Cardiac fibroblast (primary cell): ENCODE measurements at regions not wholly inside any gene's neighbourhood (a gene's known extent, or its start where the extent isn't known, plus 50 kb on each side); places are given as distances from the start of the nearest gene placed in this dataset.
"Not testable (repeated sequence)": the region's sequence is repeated elsewhere in the genome, so short reads cannot be mapped to it uniquely, and the experiment has no call there.

ENCODE experiments used
- DNase-seq, 2 donors: peaks; one replicate each; pipeline versions ENCODE4 v3.0.0 to v3.0.0-alpha.2; 2010; ENCODE audit warnings: low read depth in 2 of 2
- H3K4me3 ChIP-seq, 2 donors: replicated peaks in 1 of 2; 1 replicate in 1 of 2; 2 replicates in 1 of 2; pipeline ENCODE4 v1.5.1; 2011; ENCODE audit warnings: low read depth in 2 of 2, low read length in 2 of 2, mild to moderate bottlenecking in 2 of 2, moderate library complexity in 1 of 2
- TF ChIP-seq, protein P1 (sequence below): IDR thresholded peaks from one replicate; pipeline ENCODE4 v1.5.1; 2011; ENCODE audit warnings: low read depth, mild to moderate bottlenecking, low read length, inconsistent platforms

GRCh38 chr6:168803874-168804273 lies 362.9 kb downstream of the SMOC2 start:
- TF ChIP-seq, protein P1, sequence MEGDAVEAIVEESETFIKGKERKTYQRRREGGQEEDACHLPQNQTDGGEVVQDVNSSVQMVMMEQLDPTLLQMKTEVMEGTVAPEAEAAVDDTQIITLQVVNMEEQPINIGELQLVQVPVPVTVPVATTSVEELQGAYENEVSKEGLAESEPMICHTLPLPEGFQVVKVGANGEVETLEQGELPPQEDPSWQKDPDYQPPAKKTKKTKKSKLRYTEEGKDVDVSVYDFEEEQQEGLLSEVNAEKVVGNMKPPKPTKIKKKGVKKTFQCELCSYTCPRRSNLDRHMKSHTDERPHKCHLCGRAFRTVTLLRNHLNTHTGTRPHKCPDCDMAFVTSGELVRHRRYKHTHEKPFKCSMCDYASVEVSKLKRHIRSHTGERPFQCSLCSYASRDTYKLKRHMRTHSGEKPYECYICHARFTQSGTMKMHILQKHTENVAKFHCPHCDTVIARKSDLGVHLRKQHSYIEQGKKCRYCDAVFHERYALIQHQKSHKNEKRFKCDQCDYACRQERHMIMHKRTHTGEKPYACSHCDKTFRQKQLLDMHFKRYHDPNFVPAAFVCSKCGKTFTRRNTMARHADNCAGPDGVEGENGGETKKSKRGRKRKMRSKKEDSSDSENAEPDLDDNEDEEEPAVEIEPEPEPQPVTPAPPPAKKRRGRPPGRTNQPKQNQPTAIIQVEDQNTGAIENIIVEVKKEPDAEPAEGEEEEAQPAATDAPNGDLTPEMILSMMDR: no peak
- no peak for DNase-seq

DNA sequence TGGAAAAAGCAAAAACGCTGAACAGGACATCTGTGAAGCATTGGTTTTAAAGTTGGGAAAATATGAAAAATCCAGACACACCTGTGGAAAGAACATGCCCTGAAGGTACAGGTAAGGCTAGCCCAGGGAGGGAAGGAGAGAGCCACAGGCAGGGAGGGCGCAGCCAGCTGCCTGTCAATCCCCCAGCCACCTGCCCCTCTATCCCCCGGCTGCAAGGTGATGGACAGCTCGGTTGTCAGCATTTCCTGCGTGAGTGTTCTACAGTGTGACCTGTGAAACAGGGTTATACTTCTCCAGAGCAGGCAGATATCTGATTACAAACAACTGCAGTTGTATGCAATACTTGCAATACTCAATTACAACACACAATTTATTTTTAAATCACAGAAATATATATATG lies 358.1 kb downstream of the SMOC2 start:
- H3K4me3 ChIP-seq: no peak overlapping the region
- DNase-seq: no peak
- TF ChIP-seq, protein P1: no peak

More at GRCh38 chr6:168803874-168804273, 362.9 kb downstream of the SMOC2 start:
- H3K4me3 ChIP-seq: no peak overlapping the region

GRCh38 chr6:168796106-168796505 lies 355.1 kb downstream of the SMOC2 start:
- no peak for DNase-seq
- no peak overlapping the region for H3K4me3 ChIP-seq
- TF ChIP-seq, protein P1: no peak

DNA sequence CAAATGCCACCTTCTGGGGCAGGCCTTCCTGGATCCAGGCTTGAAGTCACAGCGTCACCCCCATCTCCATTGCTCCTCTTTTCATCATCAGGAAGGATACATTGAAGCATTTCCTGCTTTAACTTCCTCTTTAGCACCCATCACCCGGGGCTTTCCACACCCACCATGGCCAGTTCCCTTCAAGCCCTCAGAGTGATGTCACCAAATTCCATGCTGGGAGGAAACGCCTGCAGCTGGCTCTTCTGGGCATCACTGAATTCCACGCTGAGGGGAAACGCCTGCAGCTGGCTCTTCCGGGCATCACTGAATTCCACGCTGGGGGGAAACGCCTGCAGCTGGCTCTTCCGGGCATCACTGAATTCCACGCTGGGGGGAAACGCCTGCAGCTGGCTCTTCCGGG lies 354.6 kb downstream of the SMOC2 start:
- DNase-seq, H3K4me3 ChIP-seq: not testable (repeated sequence)

DNA sequence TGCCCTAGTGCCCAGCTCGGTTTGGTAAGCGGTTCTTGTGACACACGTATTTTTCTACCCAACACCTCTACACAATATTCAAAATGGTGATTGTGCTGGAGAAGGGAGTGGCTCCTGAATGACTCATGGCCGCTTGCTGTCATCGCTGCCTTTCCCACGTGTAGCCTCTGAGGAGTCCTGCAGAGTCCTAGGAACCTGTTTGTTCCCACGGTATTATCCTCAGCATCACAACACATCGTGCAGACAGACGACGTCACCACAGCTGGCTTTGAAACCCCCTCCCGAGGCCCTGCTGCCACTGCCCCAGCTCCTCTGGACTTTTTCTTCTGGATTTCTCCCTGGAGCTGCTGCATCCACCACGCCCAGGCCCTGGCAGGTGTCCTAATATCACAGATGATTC lies 353.5 kb downstream of the SMOC2 start:
- no peak for DNase-seq
- H3K4me3 ChIP-seq: no peak overlapping the region
- TF ChIP-seq, protein P1: no peak

- no peak for DNase-seq
- TF ChIP-seq, protein P1: no peak
- H3K4me3 ChIP-seq: no peak overlapping the region
These were observed 352.7 kb downstream of the SMOC2 start for GRCh38 chr6:168793649-168794048.

GRCh38 chr6:168791917-168792316 lies 350.9 kb downstream of the SMOC2 start:
- H3K4me3 ChIP-seq: no peak overlapping the region
- no peak for DNase-seq
- TF ChIP-seq, protein P1: no peak
